ENCODE measurements at regions not wholly inside any gene's neighbourhood (a gene's known extent, or its start where the extent isn't known, plus 50 kb on each side); places are given as distances from the start of the nearest gene placed in this dataset.
"Not testable (repeated sequence)": the region's sequence is repeated elsewhere in the genome, so short reads cannot be mapped to it uniquely, and the experiment has no call there.

DNA sequence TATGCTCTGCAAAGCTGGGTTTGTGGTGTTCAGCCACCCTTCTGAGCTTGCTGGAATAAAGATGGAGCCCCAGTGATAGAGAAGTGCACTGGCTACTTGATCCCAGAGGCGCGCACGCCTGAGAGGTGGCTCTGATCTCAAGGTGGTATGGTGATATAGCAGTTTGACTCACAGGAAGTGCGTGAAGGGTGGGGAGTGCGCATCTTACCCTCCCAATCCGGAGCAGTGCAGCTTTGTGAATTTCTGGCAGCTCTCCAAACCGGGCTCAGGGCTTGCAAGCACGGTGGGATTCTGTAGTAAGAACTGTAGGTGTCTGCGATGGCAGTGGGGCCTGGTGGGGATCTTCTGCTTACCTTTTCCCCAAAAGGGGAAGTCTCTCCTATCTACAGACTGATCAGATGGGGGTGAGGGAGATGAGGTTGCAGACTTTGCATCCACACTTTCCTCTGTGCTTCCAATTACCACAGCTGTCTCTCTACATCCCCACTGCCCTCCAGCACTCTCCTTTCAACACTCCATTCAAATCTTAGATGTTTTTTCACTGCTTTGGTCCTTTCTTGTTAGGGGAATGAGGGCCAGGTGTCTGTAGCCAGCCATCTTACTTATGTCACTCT, 197.4 kb upstream of the SLC38A2 start:
- no peak for TF ChIP-seq EZH2 (IDR thresholded peaks at IDR 0.05; ENCODE audit: low read length, missing control alignments)
- TF ChIP-seq, protein P1, sequence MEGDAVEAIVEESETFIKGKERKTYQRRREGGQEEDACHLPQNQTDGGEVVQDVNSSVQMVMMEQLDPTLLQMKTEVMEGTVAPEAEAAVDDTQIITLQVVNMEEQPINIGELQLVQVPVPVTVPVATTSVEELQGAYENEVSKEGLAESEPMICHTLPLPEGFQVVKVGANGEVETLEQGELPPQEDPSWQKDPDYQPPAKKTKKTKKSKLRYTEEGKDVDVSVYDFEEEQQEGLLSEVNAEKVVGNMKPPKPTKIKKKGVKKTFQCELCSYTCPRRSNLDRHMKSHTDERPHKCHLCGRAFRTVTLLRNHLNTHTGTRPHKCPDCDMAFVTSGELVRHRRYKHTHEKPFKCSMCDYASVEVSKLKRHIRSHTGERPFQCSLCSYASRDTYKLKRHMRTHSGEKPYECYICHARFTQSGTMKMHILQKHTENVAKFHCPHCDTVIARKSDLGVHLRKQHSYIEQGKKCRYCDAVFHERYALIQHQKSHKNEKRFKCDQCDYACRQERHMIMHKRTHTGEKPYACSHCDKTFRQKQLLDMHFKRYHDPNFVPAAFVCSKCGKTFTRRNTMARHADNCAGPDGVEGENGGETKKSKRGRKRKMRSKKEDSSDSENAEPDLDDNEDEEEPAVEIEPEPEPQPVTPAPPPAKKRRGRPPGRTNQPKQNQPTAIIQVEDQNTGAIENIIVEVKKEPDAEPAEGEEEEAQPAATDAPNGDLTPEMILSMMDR (conservative IDR thresholded peaks at IDR 0.05 in 1 of 2, IDR thresholded peaks at IDR 0.05 in 1 of 2; ENCODE audit: low read depth in 1 of 2, low read length in 2 of 2), result no peak
- H3K27me3 ChIP-seq (ENCODE audit: control insufficient read depth, insufficient read depth, low read length), result no peaks in the 10 kb centered on the region
- H3K4me3 ChIP-seq (replicated peaks in 1 of 4; ENCODE audit: control extremely low read depth in 1 of 4, insufficient read depth in 1 of 4, low read depth in 3 of 4, low read length in 4 of 4), result no peak overlapping the region
- H3K79me2 ChIP-seq (ENCODE audit: control insufficient read depth, insufficient read depth, low read length), result no peaks in the 10 kb centered on the region
- H3K9ac ChIP-seq (ENCODE audit: insufficient read depth, low read length), result no peak overlapping the region
- H3K27ac ChIP-seq (ENCODE audit: insufficient read depth, low read length), result no peak overlapping the region
- no peaks in the 10 kb centered on the region for H3K36me3 ChIP-seq (ENCODE audit: control insufficient read depth, insufficient read depth, low read length)
- H3K4me1 ChIP-seq (ENCODE audit: control insufficient read depth, extremely low read depth, insufficient read depth, low read length), result no peaks in the 10 kb centered on the region
- H4K20me1 ChIP-seq (ENCODE audit: control insufficient read depth, extremely low read depth, insufficient read depth, low read length), result no peaks in the 10 kb centered on the region
- H3K4me2 ChIP-seq (ENCODE audit: extremely low read depth, insufficient read depth, low read length), result no peak overlapping the region
- H2AFZ ChIP-seq (ENCODE audit: low read length), result no peak overlapping the region
- DNase-seq (ENCODE audit: low read depth in 2 of 2), result no peak
- no peaks in the 10 kb centered on the region for H3K9me3 ChIP-seq (ENCODE audit: control insufficient read depth, insufficient read depth, low read depth, low read length)

DNA sequence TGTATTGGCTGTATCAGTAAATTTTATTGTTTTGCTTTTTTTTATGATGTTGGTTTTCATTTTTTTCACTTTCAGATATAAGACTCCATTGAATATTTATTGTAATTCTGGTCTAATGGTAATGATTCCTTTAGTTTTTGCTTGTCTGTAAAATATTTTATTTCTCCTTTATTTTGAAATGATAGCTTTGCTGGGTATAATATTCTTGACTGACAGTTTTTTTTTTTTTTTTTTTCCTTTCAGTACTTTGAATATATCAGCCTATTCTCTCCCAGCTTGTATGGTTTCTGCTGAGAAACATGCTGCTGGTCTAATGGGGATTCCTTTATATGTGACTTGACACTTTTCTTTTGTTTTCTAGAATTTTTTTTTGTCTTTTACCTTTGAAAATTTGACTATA, 195.1 kb upstream of the SLC38A2 start:
- Histone ChIP-seq H3K36me3 (ENCODE audit: control insufficient read depth, insufficient read depth, low read length) (no peaks in the 10 kb centered on the region), H3K79me2 (ENCODE audit: control insufficient read depth, insufficient read depth, low read length) (no peaks in the 10 kb centered on the region), H2AFZ (ENCODE audit: low read length) (no peak overlapping the region), H3K9me3 (ENCODE audit: control insufficient read depth, insufficient read depth, low read depth, low read length) (no peaks in the 10 kb centered on the region), H3K4me3 (replicated peaks in 1 of 4; ENCODE audit: control extremely low read depth in 1 of 4, insufficient read depth in 1 of 4, low read depth in 3 of 4, low read length in 4 of 4) (no peak overlapping the region), H3K27ac (ENCODE audit: insufficient read depth, low read length) (no peak overlapping the region), H3K27me3 (ENCODE audit: control insufficient read depth, insufficient read depth, low read length) (no peaks in the 10 kb centered on the region), H4K20me1 (ENCODE audit: control insufficient read depth, extremely low read depth, insufficient read depth, low read length) (no peaks in the 10 kb centered on the region), H3K4me2 (ENCODE audit: extremely low read depth, insufficient read depth, low read length) (no peak overlapping the region), H3K4me1 (ENCODE audit: control insufficient read depth, extremely low read depth, insufficient read depth, low read length) (no peaks in the 10 kb centered on the region), H3K9ac (ENCODE audit: insufficient read depth, low read length) (no peak overlapping the region)
- no peak for DNase-seq (ENCODE audit: low read depth in 2 of 2)
- no peak for TF ChIP-seq EZH2 (IDR thresholded peaks at IDR 0.05; ENCODE audit: low read length, missing control alignments)
- TF ChIP-seq, protein P1 (conservative IDR thresholded peaks at IDR 0.05 in 1 of 2, IDR thresholded peaks at IDR 0.05 in 1 of 2; ENCODE audit: low read depth in 1 of 2, low read length in 2 of 2), result no peak

DNA sequence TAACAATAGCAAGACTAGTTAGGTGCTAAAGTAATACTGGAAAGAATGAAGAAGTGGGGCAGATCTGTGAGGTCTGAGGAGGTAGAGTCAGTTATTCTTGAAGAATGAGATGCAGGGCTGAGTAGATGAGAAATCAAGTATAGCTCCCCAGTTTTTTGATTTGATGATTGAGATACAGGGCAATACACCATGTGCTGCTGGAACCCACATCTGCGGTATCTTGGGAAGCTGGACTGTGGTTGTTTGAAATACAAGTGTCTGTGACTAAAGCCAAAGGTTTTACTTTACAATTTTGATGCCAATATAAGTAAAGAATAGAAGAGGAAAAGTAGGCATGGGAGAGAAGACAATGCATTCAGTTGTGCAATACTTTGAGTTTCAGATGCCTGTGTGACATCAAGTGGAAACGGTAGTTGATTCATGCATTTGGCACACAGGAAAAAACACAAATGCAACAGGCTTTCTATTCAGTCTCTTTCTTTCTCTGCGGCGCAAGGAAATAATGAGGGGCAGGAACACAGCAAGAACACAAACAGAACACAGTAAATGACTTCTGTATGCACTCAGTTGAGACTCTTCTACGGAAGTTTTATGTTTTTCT, 190.2 kb upstream of the SLC38A2 start:
- no peak overlapping the region for H3K4me3 ChIP-seq (replicated peaks in 1 of 4; ENCODE audit: control extremely low read depth in 1 of 4, insufficient read depth in 1 of 4, low read depth in 3 of 4, low read length in 4 of 4)
- no peak overlapping the region for H3K4me2 ChIP-seq (ENCODE audit: extremely low read depth, insufficient read depth, low read length)
- H2AFZ ChIP-seq (ENCODE audit: low read length), result no peak overlapping the region
- H4K20me1 ChIP-seq (ENCODE audit: control insufficient read depth, extremely low read depth, insufficient read depth, low read length), result no peaks in the 10 kb centered on the region
- no peaks in the 10 kb centered on the region for H3K36me3 ChIP-seq (ENCODE audit: control insufficient read depth, insufficient read depth, low read length)
- DNase-seq (ENCODE audit: low read depth in 2 of 2), result peak; percentile 81 to 95
- H3K27ac ChIP-seq (ENCODE audit: insufficient read depth, low read length), result no peak overlapping the region
- H3K27me3 ChIP-seq (ENCODE audit: control insufficient read depth, insufficient read depth, low read length), result no peaks in the 10 kb centered on the region
- no peaks in the 10 kb centered on the region for H3K9me3 ChIP-seq (ENCODE audit: control insufficient read depth, insufficient read depth, low read depth, low read length)
- H3K4me1 ChIP-seq (ENCODE audit: control insufficient read depth, extremely low read depth, insufficient read depth, low read length), result peaks cover 2% of the 10 kb centered on the region
- no peak overlapping the region for H3K9ac ChIP-seq (ENCODE audit: insufficient read depth, low read length)
- no peaks in the 10 kb centered on the region for H3K79me2 ChIP-seq (ENCODE audit: control insufficient read depth, insufficient read depth, low read length)
- TF ChIP-seq, protein P1 (conservative IDR thresholded peaks at IDR 0.05 in 1 of 2, IDR thresholded peaks at IDR 0.05 in 1 of 2; ENCODE audit: low read depth in 1 of 2, low read length in 2 of 2), result no peak
- TF ChIP-seq EZH2 (IDR thresholded peaks at IDR 0.05; ENCODE audit: low read length, missing control alignments), result no peak

DNA sequence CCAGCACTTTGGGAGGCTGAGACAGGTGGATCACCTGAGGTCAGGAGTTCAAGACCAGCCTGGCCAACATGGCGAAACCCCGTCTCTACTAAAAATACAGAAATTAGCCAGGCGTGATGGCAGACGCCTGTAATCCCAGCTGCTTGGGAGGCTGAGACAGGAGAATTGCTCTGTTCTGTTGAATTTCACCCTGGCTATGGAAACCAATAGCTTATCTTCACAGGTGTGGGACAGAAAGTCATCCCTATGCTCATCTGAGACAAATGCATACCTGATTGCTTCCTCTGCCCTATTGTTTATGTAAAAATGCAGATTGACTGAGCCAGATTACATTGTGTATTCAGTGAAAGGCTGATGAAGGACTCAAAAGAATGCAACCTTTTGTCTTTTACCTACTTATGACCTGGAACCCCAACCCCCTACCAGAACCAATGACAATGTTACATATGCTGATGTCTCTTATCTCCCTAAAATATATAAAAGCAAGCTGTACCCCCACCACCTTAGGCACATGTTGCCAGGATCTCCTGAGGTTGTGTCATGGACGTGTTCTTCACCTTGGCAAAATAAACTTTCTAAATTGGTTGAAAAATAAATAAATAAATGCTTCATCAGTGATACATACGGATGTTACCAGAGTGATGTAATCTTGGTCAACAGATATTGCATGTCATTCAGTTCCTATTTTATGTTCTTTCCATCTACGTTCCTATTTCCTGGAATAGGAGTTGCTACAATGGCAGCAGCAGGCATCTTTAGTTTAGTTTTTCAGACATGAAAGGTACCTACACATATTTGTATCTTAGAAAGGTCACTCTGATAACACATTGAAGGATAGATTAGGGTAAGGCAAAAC, 189.4 kb upstream of the SLC38A2 start:
- not testable (repeated sequence) for H3K9ac ChIP-seq (ENCODE audit: insufficient read depth, low read length); H3K27me3 ChIP-seq (ENCODE audit: control insufficient read depth, insufficient read depth, low read length); H2AFZ ChIP-seq (ENCODE audit: low read length); H3K36me3 ChIP-seq (ENCODE audit: control insufficient read depth, insufficient read depth, low read length); H3K4me2 ChIP-seq (ENCODE audit: extremely low read depth, insufficient read depth, low read length); H3K79me2 ChIP-seq (ENCODE audit: control insufficient read depth, insufficient read depth, low read length); H3K9me3 ChIP-seq (ENCODE audit: control insufficient read depth, insufficient read depth, low read depth, low read length); H4K20me1 ChIP-seq (ENCODE audit: control insufficient read depth, extremely low read depth, insufficient read depth, low read length); H3K27ac ChIP-seq (ENCODE audit: insufficient read depth, low read length); H3K4me1 ChIP-seq (ENCODE audit: control insufficient read depth, extremely low read depth, insufficient read depth, low read length); H3K4me3 ChIP-seq (replicated peaks in 1 of 4; ENCODE audit: control extremely low read depth in 1 of 4, insufficient read depth in 1 of 4, low read depth in 3 of 4, low read length in 4 of 4)
- peak in 1 of 2 donors; percentile 49 for DNase-seq (ENCODE audit: low read depth in 2 of 2)
